K562 (cell line): ENCODE measurements at regions not wholly inside any gene's neighbourhood (a gene's known extent, or its start where the extent isn't known, plus 50 kb on each side); places are given as distances from the start of the nearest gene placed in this dataset.

Experiments
- ATF7 ChIP-seq: fragments of 450-650 bp; IDR thresholded peaks from 2 replicates; pipeline ENCODE4 v1.7.1; 2014; ENCODE audit warnings: mild to moderate bottlenecking, moderate library complexity
- CBFA2T3 ChIP-seq: fragments of 450-650 bp; IDR thresholded peaks from 2 replicates; pipeline ENCODE4 v1.6.1; 2017
- CBX3 ChIP-seq, 2 experiments: IDR thresholded peaks; 1 replicate in 1 of 2; 2 replicates in 1 of 2; pipeline ENCODE4 v1.6.1; 2012; ENCODE audit warnings: inconsistent platforms in 2 of 2, low read length in 2 of 2, borderline replicate concordance in 1 of 2, control low read depth in 1 of 2
- DPF2 ChIP-seq: fragments of 450-650 bp; IDR thresholded peaks from 2 replicates; pipeline ENCODE4 v1.6.1; 2016
- RBFOX2 ChIP-seq: fragments of 200-400 bp; formaldehyde crosslinking; IDR thresholded peaks from 2 replicates; pipeline ENCODE4 v1.6.1; 2017; ENCODE audit warnings: low read depth, mild to moderate bottlenecking, low read length, moderate library complexity
- ZKSCAN3 ChIP-seq: fragments of 250-450 bp; sonication (Bioruptor Pico); IDR thresholded peaks from 2 replicates; pipeline ENCODE4 v1.4.0; 2020
- ZNF175 ChIP-seq: fragments of 200-800 bp; sonication (Bioruptor generic); IDR thresholded peaks from 2 replicates; pipeline ENCODE4 v1.6.1; 2016; ENCODE audit warnings: low read depth, mild to moderate bottlenecking, missing genetic modification characterization, missing compliant biosample characterization
- TF ChIP-seq, protein P1 (sequence below): fragments of 250-450 bp; sonication (Bioruptor Pico); IDR thresholded peaks from 2 replicates; pipeline ENCODE4 v1.4.0; 2020
- TF ChIP-seq, protein P2 (sequence below), 2 experiments: fragments of 450-650 bp in 1 of 2; sonication (generic) in 1 of 2; formaldehyde crosslinking in 1 of 2; IDR thresholded peaks in 1 of 2; conservative IDR thresholded peaks in 1 of 2; 2 replicates each; pipeline versions ENCODE4 v1.6.1 to v1.8.1; 2016 to 2023; ENCODE audit warnings: mild to moderate bottlenecking in 2 of 2, moderate library complexity in 2 of 2, inconsistent platforms in 1 of 2, missing genetic modification reagents in 1 of 2
- TF ChIP-seq, protein P3 (sequence below): fragments of 250-450 bp; sonication (Bioruptor Pico); IDR thresholded peaks from 2 replicates; pipeline ENCODE4 v1.9.0; 2021; ENCODE audit warnings: mild to moderate bottlenecking, inconsistent platforms
- TF ChIP-seq, protein P4 (sequence below): fragments of 200-800 bp; sonication (Bioruptor generic); IDR thresholded peaks from 2 replicates; pipeline ENCODE4 v1.6.1; 2017; ENCODE audit warnings: missing genetic modification characterization, missing compliant biosample characterization
- TF ChIP-seq, protein P5 (sequence below): fragments of 150-350 bp; IDR thresholded peaks from 2 replicates; pipeline ENCODE4 v1.6.1; 2014; ENCODE audit warnings: low read depth, mild to moderate bottlenecking, low read length, borderline replicate concordance

DNA sequence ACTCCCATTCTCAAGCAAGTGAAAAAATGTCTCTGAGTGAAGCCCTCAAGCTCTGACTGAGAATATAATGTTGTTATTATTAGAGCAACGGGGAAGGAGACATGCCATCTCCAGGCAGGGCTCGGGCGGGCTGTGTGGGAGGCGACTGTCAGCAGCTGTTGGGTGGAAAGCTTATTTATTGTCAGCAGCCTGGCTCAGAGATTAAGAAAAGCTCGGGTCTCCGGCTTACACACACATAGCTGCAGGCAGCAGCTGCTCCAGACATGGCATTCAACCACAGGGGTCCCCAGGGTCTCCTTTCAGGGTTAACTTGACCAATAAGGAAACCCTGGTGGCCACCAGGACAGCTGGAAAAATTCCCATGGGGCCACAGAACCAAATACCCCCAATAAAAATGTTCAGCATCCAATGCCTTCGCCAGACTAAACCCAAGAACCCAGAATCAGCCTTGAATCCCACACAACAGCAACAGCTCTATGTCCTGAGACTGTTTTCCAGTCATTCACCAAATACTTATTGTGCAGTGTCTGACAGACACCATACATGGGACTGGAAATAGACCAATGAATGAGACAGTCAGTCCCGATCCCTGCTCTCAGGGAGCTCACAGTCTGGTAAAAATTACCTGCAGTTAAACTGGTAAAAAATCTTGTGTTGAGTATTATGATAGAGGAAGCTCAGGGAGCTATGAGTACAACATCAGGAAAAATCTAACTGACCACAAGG lies 70.5 kb upstream of the RTN4 start (continued):
- TF ChIP-seq, protein P1, sequence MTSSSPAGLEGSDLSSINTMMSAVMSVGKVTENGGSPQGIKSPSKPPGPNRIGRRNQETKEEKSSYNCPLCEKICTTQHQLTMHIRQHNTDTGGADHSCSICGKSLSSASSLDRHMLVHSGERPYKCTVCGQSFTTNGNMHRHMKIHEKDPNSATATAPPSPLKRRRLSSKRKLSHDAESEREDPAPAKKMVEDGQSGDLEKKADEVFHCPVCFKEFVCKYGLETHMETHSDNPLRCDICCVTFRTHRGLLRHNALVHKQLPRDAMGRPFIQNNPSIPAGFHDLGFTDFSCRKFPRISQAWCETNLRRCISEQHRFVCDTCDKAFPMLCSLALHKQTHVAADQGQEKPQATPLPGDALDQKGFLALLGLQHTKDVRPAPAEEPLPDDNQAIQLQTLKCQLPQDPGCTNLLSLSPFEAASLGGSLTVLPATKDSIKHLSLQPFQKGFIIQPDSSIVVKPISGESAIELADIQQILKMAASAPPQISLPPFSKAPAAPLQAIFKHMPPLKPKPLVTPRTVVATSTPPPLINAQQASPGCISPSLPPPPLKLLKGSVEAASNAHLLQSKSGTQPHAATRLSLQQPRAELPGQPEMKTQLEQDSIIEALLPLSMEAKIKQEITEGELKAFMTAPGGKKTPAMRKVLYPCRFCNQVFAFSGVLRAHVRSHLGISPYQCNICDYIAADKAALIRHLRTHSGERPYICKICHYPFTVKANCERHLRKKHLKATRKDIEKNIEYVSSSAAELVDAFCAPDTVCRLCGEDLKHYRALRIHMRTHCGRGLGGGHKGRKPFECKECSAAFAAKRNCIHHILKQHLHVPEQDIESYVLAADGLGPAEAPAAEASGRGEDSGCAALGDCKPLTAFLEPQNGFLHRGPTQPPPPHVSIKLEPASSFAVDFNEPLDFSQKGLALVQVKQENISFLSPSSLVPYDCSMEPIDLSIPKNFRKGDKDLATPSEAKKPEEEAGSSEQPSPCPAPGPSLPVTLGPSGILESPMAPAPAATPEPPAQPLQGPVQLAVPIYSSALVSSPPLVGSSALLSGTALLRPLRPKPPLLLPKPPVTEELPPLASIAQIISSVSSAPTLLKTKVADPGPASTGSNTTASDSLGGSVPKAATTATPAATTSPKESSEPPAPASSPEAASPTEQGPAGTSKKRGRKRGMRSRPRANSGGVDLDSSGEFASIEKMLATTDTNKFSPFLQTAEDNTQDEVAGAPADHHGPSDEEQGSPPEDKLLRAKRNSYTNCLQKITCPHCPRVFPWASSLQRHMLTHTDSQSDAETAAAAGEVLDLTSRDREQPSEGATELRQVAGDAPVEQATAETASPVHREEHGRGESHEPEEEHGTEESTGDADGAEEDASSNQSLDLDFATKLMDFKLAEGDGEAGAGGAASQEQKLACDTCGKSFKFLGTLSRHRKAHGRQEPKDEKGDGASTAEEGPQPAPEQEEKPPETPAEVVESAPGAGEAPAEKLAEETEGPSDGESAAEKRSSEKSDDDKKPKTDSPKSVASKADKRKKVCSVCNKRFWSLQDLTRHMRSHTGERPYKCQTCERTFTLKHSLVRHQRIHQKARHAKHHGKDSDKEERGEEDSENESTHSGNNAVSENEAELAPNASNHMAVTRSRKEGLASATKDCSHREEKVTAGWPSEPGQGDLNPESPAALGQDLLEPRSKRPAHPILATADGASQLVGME (CRISPR knock-in tag) = no peak
- TF ChIP-seq, protein P2, sequence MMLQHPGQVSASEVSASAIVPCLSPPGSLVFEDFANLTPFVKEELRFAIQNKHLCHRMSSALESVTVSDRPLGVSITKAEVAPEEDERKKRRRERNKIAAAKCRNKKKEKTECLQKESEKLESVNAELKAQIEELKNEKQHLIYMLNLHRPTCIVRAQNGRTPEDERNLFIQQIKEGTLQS (IDR thresholded peaks at IDR 0.05) = no peak
- TF ChIP-seq, protein P2 (CRISPR knock-in tag; conservative IDR thresholded peaks at IDR 0.05) = 0 out of 2 replicates have a peak, but pooled peaks have one; percentile 27
- TF ChIP-seq, protein P3, sequence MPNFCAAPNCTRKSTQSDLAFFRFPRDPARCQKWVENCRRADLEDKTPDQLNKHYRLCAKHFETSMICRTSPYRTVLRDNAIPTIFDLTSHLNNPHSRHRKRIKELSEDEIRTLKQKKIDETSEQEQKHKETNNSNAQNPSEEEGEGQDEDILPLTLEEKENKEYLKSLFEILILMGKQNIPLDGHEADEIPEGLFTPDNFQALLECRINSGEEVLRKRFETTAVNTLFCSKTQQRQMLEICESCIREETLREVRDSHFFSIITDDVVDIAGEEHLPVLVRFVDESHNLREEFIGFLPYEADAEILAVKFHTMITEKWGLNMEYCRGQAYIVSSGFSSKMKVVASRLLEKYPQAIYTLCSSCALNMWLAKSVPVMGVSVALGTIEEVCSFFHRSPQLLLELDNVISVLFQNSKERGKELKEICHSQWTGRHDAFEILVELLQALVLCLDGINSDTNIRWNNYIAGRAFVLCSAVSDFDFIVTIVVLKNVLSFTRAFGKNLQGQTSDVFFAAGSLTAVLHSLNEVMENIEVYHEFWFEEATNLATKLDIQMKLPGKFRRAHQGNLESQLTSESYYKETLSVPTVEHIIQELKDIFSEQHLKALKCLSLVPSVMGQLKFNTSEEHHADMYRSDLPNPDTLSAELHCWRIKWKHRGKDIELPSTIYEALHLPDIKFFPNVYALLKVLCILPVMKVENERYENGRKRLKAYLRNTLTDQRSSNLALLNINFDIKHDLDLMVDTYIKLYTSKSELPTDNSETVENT = no peak
- TF ChIP-seq CBX3 (IDR thresholded peaks at IDR 0.05; ENCODE audit: borderline replicate concordance in 1 of 2, low read length in 2 of 2) (0 out of 3 replicates have a peak, but pooled peaks of 1 of the 2 experiments have one; percentile 31), RBFOX2 (peak; percentile 47), ZKSCAN3 (CRISPR knock-in tag) (no peak), DPF2 (peak; percentile 64; the same call in 1 of the 2 replicates), ZNF175 (CRISPR knock-in tag) (no peak), CBFA2T3 (peak; percentile 86), ATF7 (no peak)
- TF ChIP-seq, protein P4, sequence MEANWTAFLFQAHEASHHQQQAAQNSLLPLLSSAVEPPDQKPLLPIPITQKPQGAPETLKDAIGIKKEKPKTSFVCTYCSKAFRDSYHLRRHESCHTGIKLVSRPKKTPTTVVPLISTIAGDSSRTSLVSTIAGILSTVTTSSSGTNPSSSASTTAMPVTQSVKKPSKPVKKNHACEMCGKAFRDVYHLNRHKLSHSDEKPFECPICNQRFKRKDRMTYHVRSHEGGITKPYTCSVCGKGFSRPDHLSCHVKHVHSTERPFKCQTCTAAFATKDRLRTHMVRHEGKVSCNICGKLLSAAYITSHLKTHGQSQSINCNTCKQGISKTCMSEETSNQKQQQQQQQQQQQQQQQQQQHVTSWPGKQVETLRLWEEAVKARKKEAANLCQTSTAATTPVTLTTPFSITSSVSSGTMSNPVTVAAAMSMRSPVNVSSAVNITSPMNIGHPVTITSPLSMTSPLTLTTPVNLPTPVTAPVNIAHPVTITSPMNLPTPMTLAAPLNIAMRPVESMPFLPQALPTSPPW (CRISPR knock-in tag) = peak; percentile 51; the same call in 1 of the 2 replicates
- TF ChIP-seq, protein P5, sequence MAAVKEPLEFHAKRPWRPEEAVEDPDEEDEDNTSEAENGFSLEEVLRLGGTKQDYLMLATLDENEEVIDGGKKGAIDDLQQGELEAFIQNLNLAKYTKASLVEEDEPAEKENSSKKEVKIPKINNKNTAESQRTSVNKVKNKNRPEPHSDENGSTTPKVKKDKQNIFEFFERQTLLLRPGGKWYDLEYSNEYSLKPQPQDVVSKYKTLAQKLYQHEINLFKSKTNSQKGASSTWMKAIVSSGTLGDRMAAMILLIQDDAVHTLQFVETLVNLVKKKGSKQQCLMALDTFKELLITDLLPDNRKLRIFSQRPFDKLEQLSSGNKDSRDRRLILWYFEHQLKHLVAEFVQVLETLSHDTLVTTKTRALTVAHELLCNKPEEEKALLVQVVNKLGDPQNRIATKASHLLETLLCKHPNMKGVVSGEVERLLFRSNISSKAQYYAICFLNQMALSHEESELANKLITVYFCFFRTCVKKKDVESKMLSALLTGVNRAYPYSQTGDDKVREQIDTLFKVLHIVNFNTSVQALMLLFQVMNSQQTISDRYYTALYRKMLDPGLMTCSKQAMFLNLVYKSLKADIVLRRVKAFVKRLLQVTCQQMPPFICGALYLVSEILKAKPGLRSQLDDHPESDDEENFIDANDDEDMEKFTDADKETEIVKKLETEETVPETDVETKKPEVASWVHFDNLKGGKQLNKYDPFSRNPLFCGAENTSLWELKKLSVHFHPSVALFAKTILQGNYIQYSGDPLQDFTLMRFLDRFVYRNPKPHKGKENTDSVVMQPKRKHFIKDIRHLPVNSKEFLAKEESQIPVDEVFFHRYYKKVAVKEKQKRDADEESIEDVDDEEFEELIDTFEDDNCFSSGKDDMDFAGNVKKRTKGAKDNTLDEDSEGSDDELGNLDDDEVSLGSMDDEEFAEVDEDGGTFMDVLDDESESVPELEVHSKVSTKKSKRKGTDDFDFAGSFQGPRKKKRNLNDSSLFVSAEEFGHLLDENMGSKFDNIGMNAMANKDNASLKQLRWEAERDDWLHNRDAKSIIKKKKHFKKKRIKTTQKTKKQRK = no peak
